ENCODE measurements at regions not wholly inside any gene's neighbourhood (a gene's known extent, or its start where the extent isn't known, plus 50 kb on each side); places are given as distances from the start of the nearest gene placed in this dataset.

- H3K4me3 Mint-ChIP-seq (ENCODE audit: low read depth, unreplicated experiment): no peak overlapping the region
- no peak overlapping the region for H3K27ac Mint-ChIP-seq (ENCODE audit: unreplicated experiment)
- TF ChIP-seq CTCF (IDR thresholded peaks at IDR 0.05; ENCODE audit: unreplicated experiment): no peak
- no peaks in the 10 kb centered on the region for H3K4me1 Mint-ChIP-seq (ENCODE audit: low read depth, unreplicated experiment)
- no peaks in the 10 kb centered on the region for H3K36me3 Mint-ChIP-seq (ENCODE audit: insufficient read depth, unreplicated experiment)
- no peak for DNase-seq
- no TSS peak for BruUV-seq (replicated peaks)
- CTCF ChIA-PET: no interaction called here
- peaks cover 19% of the 10 kb centered on the region for H3K9me3 Mint-ChIP-seq (ENCODE audit: low read depth, unreplicated experiment)
- intact Hi-C loops (cut with micrococcal nuclease; ENCODE audit: unreplicated experiment): no loop called here
- no peaks in the 10 kb centered on the region for H3K27me3 Mint-ChIP-seq (ENCODE audit: unreplicated experiment)
These were observed 463.7 kb upstream of the RGPD4 start for GRCh38 chr2:107362993-107363392.

GRCh38 chr2:107363806-107364205, 462.9 kb upstream of the RGPD4 start:
- peaks cover 19% of the 10 kb centered on the region for H3K9me3 Mint-ChIP-seq (ENCODE audit: low read depth, unreplicated experiment)

GRCh38 chr2:107364361-107364950, 462.2 kb upstream of the RGPD4 start:
- CTCF ChIA-PET: no interaction called here
- no peaks in the 10 kb centered on the region for H3K27me3 Mint-ChIP-seq (ENCODE audit: unreplicated experiment)
- H3K4me3 Mint-ChIP-seq (ENCODE audit: low read depth, unreplicated experiment): no peak overlapping the region
- intact Hi-C loops (cut with micrococcal nuclease; ENCODE audit: unreplicated experiment): no loop called here
- no peak overlapping the region for H3K27ac Mint-ChIP-seq (ENCODE audit: unreplicated experiment)
- no peak for TF ChIP-seq CTCF (IDR thresholded peaks at IDR 0.05; ENCODE audit: unreplicated experiment)
- BruUV-seq (replicated peaks): no TSS peak
- H3K36me3 Mint-ChIP-seq (ENCODE audit: insufficient read depth, unreplicated experiment): no peaks in the 10 kb centered on the region
- no peak for DNase-seq
- H3K9me3 Mint-ChIP-seq (ENCODE audit: low read depth, unreplicated experiment): peaks cover 19% of the 10 kb centered on the region
- H3K4me1 Mint-ChIP-seq (ENCODE audit: low read depth, unreplicated experiment): no peaks in the 10 kb centered on the region

More at GRCh38 chr2:107363806-107364205, 462.9 kb upstream of the RGPD4 start:
- no TSS peak for BruUV-seq (replicated peaks)
- Mint-ChIP-seq H3K36me3 (ENCODE audit: insufficient read depth, unreplicated experiment) (no peaks in the 10 kb centered on the region), H3K4me1 (ENCODE audit: low read depth, unreplicated experiment) (no peaks in the 10 kb centered on the region), H3K4me3 (ENCODE audit: low read depth, unreplicated experiment) (no peak overlapping the region), H3K27ac (ENCODE audit: unreplicated experiment) (no peak overlapping the region), H3K27me3 (ENCODE audit: unreplicated experiment) (no peaks in the 10 kb centered on the region)
- intact Hi-C loops (cut with micrococcal nuclease; ENCODE audit: unreplicated experiment): no loop called here
- no peak for DNase-seq
- TF ChIP-seq CTCF (IDR thresholded peaks at IDR 0.05; ENCODE audit: unreplicated experiment): no peak
- CTCF ChIA-PET: no interaction called here

GRCh38 chr2:107374249-107374648, 452.4 kb upstream of the RGPD4 start:
- no peaks in the 10 kb centered on the region for H3K27me3 Mint-ChIP-seq (ENCODE audit: unreplicated experiment)
- BruUV-seq (replicated peaks): no TSS peak
- H3K4me3 Mint-ChIP-seq (ENCODE audit: low read depth, unreplicated experiment): no peak overlapping the region
- TF ChIP-seq CTCF (IDR thresholded peaks at IDR 0.05; ENCODE audit: unreplicated experiment): no peak
- H3K4me1 Mint-ChIP-seq (ENCODE audit: low read depth, unreplicated experiment): no peaks in the 10 kb centered on the region
- CTCF ChIA-PET: no interaction called here
- no peak overlapping the region for H3K27ac Mint-ChIP-seq (ENCODE audit: unreplicated experiment)
- intact Hi-C loops (cut with micrococcal nuclease; ENCODE audit: unreplicated experiment): no loop called here
- peaks cover 28% of the 10 kb centered on the region for H3K9me3 Mint-ChIP-seq (ENCODE audit: low read depth, unreplicated experiment)
- H3K36me3 Mint-ChIP-seq (ENCODE audit: insufficient read depth, unreplicated experiment): no peaks in the 10 kb centered on the region
- no peak for DNase-seq
